Subcutaneous abdominal adipose tissue (tissue), 5 donors: ENCODE measurements at regions not wholly inside any gene's neighbourhood (a gene's known extent, or its start where the extent isn't known, plus 50 kb on each side); places are given as distances from the start of the nearest gene placed in this dataset.

ENCODE experiments used
- H3K27ac ChIP-seq: one replicate; pipeline ENCODE4 v1.7.0; 2013; ENCODE audit warnings: low read depth, mild to moderate bottlenecking, inconsistent platforms, low read length, moderate library complexity
- H3K27me3 ChIP-seq, 5 donors: one replicate each; pipeline ENCODE4 v1.7.0; 2013; ENCODE audit warnings: low read length in 5 of 5, inconsistent platforms in 1 of 5; ENCODE audit not compliant: control insufficient read depth in 5 of 5, insufficient read depth in 4 of 5
- H3K36me3 ChIP-seq, 5 donors: one replicate each; pipeline ENCODE4 v1.7.0; 2013; ENCODE audit warnings: low read length in 5 of 5; ENCODE audit not compliant: control insufficient read depth in 5 of 5, insufficient read depth in 5 of 5
- H3K4me1 ChIP-seq, 5 donors: one replicate each; pipeline ENCODE4 v1.7.0; 2013; ENCODE audit warnings: low read length in 5 of 5, mild to moderate bottlenecking in 3 of 5, moderate library complexity in 1 of 5; ENCODE audit not compliant: control insufficient read depth in 5 of 5, insufficient read depth in 5 of 5
- H3K4me3 ChIP-seq, 5 donors: one replicate each; pipeline ENCODE4 v1.7.0; 2013; ENCODE audit warnings: low read length in 5 of 5, low read depth in 1 of 5
- H3K9ac ChIP-seq, 5 donors: one replicate each; pipeline ENCODE4 v1.7.0; 2013; ENCODE audit warnings: low read length in 5 of 5, mild to moderate bottlenecking in 4 of 5, moderate library complexity in 3 of 5
- H3K9me3 ChIP-seq, 5 donors: one replicate each; pipeline ENCODE4 v1.7.0; 2013; ENCODE audit warnings: low read length in 5 of 5; ENCODE audit not compliant: control insufficient read depth in 5 of 5
- donor health status: healthy.
- donor health status: healthy.
- donor health status: healthy.
- donor health status: healthy.
- donor health status: healthy.

- H3K36me3 ChIP-seq: no peaks in the 10 kb centered on the region
- peaks cover 4 to 10% (median 7%) of the 10 kb centered on the region in 5 donors for H3K4me1 ChIP-seq
- no peak overlapping the region for H3K4me3 ChIP-seq
- no peak overlapping the region for H3K9ac ChIP-seq
- H3K9me3 ChIP-seq: no peaks in the 10 kb centered on the region
- H3K27ac ChIP-seq: peak overlapping the region; percentile 6
- no peaks in the 10 kb centered on the region for H3K27me3 ChIP-seq
Observed at GRCh38 chr11:95459291-95460042, 228.5 kb upstream of the SESN3 start.

- no peak overlapping the region for H3K4me3 ChIP-seq
- H3K4me1 ChIP-seq: peaks cover 4 to 10% (median 7%) of the 10 kb centered on the region in 5 donors
- no peak overlapping the region for H3K27ac ChIP-seq
- no peaks in the 10 kb centered on the region for H3K36me3 ChIP-seq
- no peak overlapping the region for H3K9ac ChIP-seq
- no peaks in the 10 kb centered on the region for H3K27me3 ChIP-seq
- H3K9me3 ChIP-seq: no peaks in the 10 kb centered on the region
Observed at GRCh38 chr11:95456714-95457491, 225.9 kb upstream of the SESN3 start.

GRCh38 chr11:95455228-95455970 is 224.4 kb upstream of the SESN3 start:
- Histone ChIP-seq H3K36me3 (no peaks in the 10 kb centered on the region), H3K27me3 (no peaks in the 10 kb centered on the region), H3K4me3 (no peak overlapping the region), H3K27ac (no peak overlapping the region), H3K4me1 (peaks cover 4 to 11% (median 8%) of the 10 kb centered on the region in 5 donors), H3K9ac (no peak overlapping the region), H3K9me3 (no peaks in the 10 kb centered on the region)

- H3K27me3 ChIP-seq: no peaks in the 10 kb centered on the region
- no peak overlapping the region for H3K27ac ChIP-seq
- no peaks in the 10 kb centered on the region for H3K9me3 ChIP-seq
- no peak overlapping the region for H3K4me3 ChIP-seq
- no peaks in the 10 kb centered on the region for H3K36me3 ChIP-seq
- peaks cover 0 to 6% (median 0%) of the 10 kb centered on the region in 5 donors for H3K4me1 ChIP-seq
- no peak overlapping the region for H3K9ac ChIP-seq
Observed at GRCh38 chr11:95453616-95454171, 222.7 kb upstream of the SESN3 start.

GRCh38 chr11:95451682-95452081 is 220.7 kb upstream of the SESN3 start:
- H3K9me3 ChIP-seq: no peaks in the 10 kb centered on the region
- peak overlapping the region; percentile 18 for H3K27ac ChIP-seq
- no peak overlapping the region for H3K9ac ChIP-seq

GRCh38 chr11:95451261-95451660 is 220.3 kb upstream of the SESN3 start:
- Histone ChIP-seq H3K9ac (no peak overlapping the region), H3K27ac (peak overlapping the region; percentile 18), H3K27me3 (no peaks in the 10 kb centered on the region), H3K4me1 (peaks cover 0 to 6% (median 0%) of the 10 kb centered on the region in 5 donors), H3K9me3 (no peaks in the 10 kb centered on the region), H3K4me3 (no peak overlapping the region), H3K36me3 (no peaks in the 10 kb centered on the region)

More at GRCh38 chr11:95451682-95452081, 220.7 kb upstream of the SESN3 start:
- peaks cover 0 to 6% (median 0%) of the 10 kb centered on the region in 5 donors for H3K4me1 ChIP-seq
- H3K4me3 ChIP-seq: no peak overlapping the region
- no peaks in the 10 kb centered on the region for H3K36me3 ChIP-seq
- H3K27me3 ChIP-seq: no peaks in the 10 kb centered on the region

GRCh38 chr11:95450547-95451123 is 219.6 kb upstream of the SESN3 start:
- Histone ChIP-seq H3K27me3 (no peaks in the 10 kb centered on the region), H3K9ac (peak overlapping the region in 1 of 5 donors; percentile 5), H3K9me3 (no peaks in the 10 kb centered on the region), H3K4me1 (peaks cover 0 to 6% (median 0%) of the 10 kb centered on the region in 5 donors), H3K4me3 (no peak overlapping the region), H3K36me3 (no peaks in the 10 kb centered on the region), H3K27ac (no peak overlapping the region)

- no peak overlapping the region for H3K27ac ChIP-seq
- H3K4me1 ChIP-seq: peaks cover 0 to 7% (median 0%) of the 10 kb centered on the region in 5 donors
Observed at GRCh38 chr11:95445746-95446333, 214.8 kb upstream of the SESN3 start.

More at GRCh38 chr11:95445746-95446333, 214.8 kb upstream of the SESN3 start:
- H3K9ac ChIP-seq: no peak overlapping the region
- no peaks in the 10 kb centered on the region for H3K36me3 ChIP-seq
- H3K4me3 ChIP-seq: no peak overlapping the region
- no peaks in the 10 kb centered on the region for H3K27me3 ChIP-seq
- no peaks in the 10 kb centered on the region for H3K9me3 ChIP-seq
